Ecto neural progenitor cell (in vitro differentiated cells): ENCODE measurements at regions not wholly inside any gene's neighbourhood (a gene's known extent, or its start where the extent isn't known, plus 50 kb on each side); places are given as distances from the start of the nearest gene placed in this dataset.

Experiments
- DNase-seq: peaks from one replicate; pipeline ENCODE4 v3.0.0-alpha.2; 2018; ENCODE audit warnings: low spot score

DNA sequence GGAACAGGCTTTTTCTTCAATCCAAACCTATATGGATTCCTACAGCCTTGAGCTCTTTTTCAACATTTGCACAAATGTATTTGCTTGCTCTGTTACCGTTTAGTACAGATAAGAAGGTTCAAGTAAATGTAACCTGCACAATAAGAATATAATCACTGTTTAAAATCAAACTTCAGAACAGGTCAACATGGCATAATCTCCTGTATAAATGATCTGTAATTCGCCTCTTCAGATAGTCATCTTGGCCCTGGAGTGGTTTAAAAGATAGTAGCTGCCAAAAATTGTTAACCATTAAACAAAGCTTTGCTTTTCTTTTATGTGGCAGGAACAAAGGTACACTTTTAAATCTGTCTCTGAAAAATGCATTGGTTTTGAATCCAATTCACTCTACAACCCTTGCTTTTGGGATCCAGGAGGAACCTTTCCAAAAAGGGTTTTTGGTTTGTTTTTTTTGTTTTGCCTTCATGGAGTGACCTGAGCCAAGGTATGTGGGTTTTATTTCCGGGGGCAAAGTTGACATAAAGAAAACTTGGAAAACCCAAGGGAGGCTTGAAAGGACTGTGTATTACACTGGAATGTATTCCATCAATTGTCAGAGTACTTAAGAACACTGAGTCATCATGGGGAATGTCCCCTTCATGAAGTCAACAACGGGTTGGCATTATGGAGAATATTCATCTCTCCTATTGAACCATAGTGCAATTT lies 210.4 kb upstream of the HCCS start:
- no peak for DNase-seq

DNA sequence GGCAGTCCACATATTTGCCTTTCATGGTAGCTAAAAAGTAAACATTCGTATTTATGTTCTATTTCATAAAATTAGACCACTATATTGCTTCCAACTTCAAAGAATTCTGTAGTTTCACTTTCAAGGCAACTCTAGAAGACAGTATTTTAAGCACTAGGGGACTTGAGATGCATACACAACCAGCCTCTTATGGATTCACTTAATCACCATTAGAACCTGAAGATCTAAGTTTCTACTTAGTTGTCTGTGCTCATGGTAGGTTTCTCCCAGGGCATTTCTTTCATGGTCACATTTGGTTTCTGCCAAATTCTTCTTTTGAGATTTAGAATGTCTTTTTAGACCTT lies 209.9 kb upstream of the HCCS start:
- DNase-seq, result no peak

DNA sequence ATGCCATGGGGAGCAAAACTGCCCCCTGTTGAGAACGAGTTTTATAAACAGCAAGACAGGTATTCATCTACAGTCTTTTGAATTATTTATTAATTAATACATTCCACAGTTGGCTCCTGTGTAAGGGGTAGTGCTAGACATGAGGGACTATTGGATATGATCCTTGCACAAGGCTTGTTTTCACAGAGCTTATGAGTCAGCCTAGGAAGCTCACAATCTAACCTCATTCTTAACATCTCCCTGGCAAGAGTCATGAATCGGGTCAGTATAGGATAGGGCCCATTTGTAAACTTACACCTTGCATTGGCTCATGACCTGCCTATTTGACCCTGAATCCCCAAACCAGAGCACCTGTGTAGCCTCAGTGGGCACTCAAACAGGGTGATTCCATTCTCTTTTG lies 209.1 kb upstream of the HCCS start:
- DNase-seq, result no peak

DNA sequence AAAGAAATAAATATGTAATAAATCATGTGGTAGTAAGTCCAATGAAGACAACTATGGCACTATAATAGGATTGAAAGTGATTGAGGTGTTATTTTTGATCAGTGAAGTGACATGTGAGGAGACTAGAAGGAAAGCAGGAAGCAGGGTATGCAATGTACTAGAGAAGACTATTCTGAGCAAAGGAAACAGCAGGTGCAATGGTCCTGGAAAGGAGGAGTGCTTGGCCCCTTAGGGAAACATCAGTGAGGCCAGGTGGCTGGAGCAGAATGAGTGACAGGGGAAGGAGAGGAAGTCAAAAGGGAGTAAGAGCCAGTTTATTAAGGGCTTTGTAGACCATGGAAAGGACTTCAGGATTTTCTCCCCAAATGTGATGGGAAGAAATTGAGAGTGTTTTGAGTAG lies 207.6 kb upstream of the HCCS start:
- DNase-seq, result no peak

- DNase-seq, result no peak
Observed at GRCh38 chrX:10904220-10904619, 206.9 kb upstream of the HCCS start.

DNA sequence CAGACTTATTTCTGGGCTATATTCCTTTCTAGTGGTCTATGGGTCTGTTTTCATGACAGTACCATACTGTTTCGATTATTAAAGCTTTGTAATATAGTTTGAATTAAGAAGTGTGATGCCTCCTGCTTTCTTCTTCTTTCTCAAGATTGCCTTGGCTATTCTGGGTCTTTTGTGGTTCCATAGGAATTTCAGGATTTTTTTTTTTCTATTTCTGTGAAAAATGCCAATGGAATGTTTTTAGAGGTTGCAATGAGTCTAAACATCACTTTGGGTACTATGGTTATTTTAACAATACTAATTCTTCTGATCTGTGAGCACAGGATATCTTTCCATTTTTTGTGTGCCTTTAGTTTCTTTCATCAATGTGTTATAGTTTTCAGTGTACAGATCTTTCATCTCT lies 204.3 kb upstream of the HCCS start:
- no peak for DNase-seq

GRCh38 chrX:10922159-10922558 lies 189.0 kb upstream of the HCCS start:
- no peak for DNase-seq

GRCh38 chrX:10922835-10923234 lies 188.3 kb upstream of the HCCS start:
- no peak for DNase-seq

GRCh38 chrX:10923466-10923865 lies 187.7 kb upstream of the HCCS start:
- DNase-seq, result no peak

DNA sequence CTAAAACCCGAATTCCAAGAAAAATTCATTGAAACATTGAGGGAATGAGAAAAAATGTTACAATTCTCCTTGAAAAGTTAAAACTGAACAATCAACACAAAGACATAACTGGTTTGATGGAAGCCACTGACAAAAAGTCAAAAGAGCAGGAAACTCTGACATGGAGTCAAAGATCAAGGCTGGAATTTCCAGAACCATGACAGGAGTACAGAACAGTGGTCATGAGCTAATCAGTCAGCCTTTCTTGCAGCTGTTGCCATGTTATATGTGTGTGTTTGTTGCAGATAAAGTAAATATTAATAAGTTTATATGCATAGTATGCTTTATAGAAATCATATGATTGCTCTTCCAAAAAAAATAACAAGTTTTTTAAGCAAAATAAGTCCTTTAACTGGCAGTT lies 184.7 kb upstream of the HCCS start:
- DNase-seq, result no peak

- DNase-seq, result no peak
Observed at GRCh38 chrX:10926891-10927290, 184.2 kb upstream of the HCCS start.

DNA sequence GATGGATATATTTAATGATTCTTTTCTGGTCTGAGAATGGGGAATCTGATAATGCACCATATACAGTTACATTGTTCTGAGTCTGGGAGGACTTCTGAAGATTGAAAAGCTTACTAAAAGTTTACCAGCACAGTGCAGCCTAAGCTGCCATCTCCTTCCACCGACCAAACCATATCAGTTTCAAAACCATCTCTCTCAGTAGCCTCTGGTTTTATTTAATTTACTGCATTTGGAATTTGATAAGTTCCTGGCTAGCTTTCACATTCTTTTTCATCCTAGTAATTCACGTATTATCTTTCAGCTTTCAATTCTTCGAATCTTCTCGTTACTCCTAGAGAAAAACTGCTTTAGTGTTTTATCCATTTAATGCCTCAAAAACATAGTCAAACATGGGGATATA lies 181.4 kb upstream of the HCCS start:
- no peak for DNase-seq

DNA sequence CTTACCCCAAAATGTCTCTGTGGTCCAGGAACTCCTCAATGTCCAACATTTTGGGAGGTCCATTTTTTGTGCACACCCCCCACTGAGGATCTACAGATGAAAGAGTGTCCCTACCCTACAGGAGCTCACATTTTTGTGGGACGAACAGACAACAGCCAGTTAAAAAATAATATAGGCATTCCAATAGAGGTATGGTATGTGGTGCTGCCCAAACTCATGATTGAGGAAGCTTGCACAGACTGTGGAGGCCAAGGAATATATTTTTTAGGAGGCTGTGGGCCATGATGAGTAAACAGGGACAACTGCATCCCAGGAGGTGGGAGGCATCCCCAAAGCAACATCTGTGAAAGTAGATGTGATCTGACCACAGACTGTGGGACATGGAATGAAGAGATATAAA lies 181.0 kb upstream of the HCCS start:
- DNase-seq, result no peak

DNA sequence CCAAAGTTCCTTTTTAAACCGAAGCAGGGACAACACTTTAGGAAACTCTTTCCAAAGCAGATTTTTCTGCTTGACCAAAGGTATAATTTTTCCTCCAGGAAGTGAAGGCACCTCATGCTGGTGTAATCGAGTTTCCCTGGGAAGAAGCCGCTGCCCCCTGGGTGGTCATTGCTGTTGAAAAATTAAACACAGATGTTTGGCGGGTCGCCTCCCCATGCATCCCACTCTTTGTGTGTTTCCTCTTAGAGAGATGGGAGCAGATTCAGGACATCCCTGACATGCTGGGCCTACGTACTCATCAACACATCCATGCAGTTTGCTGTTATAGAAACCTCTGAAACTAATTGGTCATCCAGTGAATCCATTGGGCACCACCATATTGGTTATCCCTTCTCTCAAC lies 179.2 kb upstream of the HCCS start:
- DNase-seq, result no peak

DNA sequence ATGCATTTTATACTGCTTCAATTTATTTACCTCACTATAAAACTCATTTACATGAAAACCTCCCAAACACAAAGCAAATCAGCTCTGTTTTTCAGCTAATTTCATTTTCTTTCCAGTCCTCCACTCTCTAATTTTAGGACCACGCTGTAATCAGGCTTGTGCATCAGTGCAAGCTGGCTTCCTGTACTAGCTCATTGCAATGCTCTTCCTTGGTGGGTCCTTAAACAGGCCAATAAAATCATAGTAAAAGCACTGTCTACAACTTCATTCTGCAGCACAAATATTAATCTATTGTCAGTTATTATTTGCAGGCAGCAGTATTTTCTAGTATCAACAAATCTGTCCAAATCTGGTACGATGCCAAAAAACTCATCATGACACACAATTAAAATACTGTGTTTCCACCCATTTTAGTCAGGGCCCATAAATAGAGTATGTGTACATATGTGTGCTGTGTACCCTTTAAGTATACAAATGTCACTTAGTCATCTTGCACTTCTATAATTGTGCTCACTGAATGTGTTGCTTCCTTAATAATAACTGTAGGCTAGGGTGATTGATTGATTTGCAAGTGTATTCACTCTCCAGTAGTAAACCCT lies 178.2 kb upstream of the HCCS start:
- no peak for DNase-seq

- DNase-seq, result no peak
Observed at GRCh38 chrX:10935501-10935900, 175.6 kb upstream of the HCCS start.

DNA sequence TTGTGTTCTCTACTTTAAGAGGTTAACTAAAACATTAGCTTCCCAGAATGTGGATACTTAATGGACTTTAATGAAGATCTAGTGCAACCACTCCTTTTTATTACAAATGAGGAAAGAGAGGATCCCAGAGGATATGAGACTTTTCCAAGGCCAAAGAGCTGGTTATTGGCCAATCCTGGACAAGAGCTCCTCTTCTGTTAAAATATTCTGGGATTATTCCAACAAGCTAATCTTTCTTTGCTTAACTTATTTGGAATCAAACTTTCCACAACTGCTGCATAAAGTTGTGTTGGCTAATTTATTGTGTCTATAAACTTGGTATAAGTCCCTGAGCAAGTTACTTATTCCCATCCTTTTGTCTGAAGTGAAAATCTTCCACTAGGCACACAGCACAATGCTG lies 174.2 kb upstream of the HCCS start:
- no peak for DNase-seq

DNA sequence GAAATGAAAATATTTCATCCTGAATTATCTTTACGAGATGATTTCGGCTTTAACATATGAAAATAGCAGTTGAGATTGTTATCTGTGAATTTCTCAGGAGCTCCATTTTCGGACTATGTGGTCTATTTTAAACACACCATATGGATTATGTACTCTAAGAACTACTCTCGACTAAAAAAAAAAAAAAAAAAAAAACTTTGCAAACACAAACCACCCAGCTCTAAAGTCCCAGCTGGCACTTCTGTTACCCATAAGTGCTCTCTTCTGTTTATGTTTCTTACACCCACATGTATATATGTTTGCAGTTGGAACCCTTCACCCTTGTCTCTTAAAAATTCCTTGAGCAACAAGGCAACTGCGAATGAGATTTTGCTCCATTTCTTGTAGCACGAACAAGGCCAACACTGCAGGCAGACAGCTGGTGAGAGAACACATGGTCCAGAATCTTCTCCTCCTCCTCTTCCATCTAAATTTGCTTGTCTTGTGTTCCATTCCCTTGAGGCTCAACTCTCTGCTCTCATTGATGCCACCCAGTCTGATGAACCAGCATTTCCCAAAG lies 172.7 kb upstream of the HCCS start:
- DNase-seq, result no peak

GRCh38 chrX:10939424-10939823 lies 171.7 kb upstream of the HCCS start:
- DNase-seq, result no peak

- no peak for DNase-seq
Observed at GRCh38 chrX:10944136-10944885, 166.8 kb upstream of the HCCS start.

DNA sequence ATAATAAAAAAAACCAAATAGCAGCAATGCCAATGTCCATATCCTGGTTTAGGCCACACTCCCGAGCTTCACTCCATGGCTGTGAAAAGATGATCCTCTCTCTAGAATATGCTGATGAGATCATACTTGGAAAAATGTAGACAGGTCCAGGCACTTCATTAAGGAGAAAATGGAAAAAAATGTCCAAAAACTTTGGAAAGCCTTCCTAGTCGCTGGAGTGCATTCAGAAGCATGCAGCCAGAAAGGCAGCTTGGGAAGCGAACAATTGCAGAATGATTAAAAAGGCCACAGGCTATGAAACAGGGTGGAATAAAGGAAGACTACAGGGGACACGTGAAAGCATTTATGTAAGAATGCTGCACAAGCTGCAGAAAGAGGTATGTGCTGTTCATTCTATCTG lies 165.6 kb upstream of the HCCS start:
- DNase-seq, result no peak

- no peak for DNase-seq
Observed at GRCh38 chrX:10949541-10949940, 161.6 kb upstream of the HCCS start.

- no peak for DNase-seq
Observed at GRCh38 chrX:10952619-10953018, 158.5 kb upstream of the HCCS start.
